Neuronal stem cell (in vitro differentiated cells): ENCODE measurements at regions not wholly inside any gene's neighbourhood (a gene's known extent, or its start where the extent isn't known, plus 50 kb on each side); places are given as distances from the start of the nearest gene placed in this dataset.

Experiments
- DNase-seq: peaks from one replicate; pipeline ENCODE4 v3.0.0-alpha.2; 2013; ENCODE audit warnings: low spot score
- H2AFZ ChIP-seq: one replicate; pipeline ENCODE4 v1.6.1; 2013; ENCODE audit warnings: mild to moderate bottlenecking, low read length, inconsistent platforms
- H2AK5ac ChIP-seq: 2 replicates; pipeline ENCODE4 v1.6.1; 2013; ENCODE audit warnings: low read depth, mild to moderate bottlenecking, inconsistent platforms, low read length, moderate library complexity, mixed read lengths
- H2BK120ac ChIP-seq: 2 replicates; pipeline ENCODE4 v1.6.1; 2013; ENCODE audit warnings: low read depth, mild to moderate bottlenecking, inconsistent platforms, low read length, moderate library complexity, mixed read lengths
- H2BK12ac ChIP-seq: one replicate; pipeline ENCODE4 v1.6.1; 2013; ENCODE audit warnings: low read length, inconsistent platforms
- H2BK15ac ChIP-seq: 2 replicates; pipeline ENCODE4 v1.6.1; 2013; ENCODE audit warnings: mild to moderate bottlenecking, low read length, inconsistent platforms, mixed read lengths
- H2BK5ac ChIP-seq: one replicate; pipeline ENCODE4 v1.6.1; 2013; ENCODE audit warnings: inconsistent platforms, mild to moderate bottlenecking, low read length, moderate library complexity
- H3K14ac ChIP-seq: one replicate; pipeline ENCODE4 v1.6.1; 2013; ENCODE audit warnings: low read length, inconsistent platforms
- H3K18ac ChIP-seq: 2 replicates; pipeline ENCODE4 v1.6.1; 2013; ENCODE audit warnings: low read length, inconsistent platforms
- H3K23ac ChIP-seq: 2 replicates; pipeline ENCODE4 v1.6.1; 2013; ENCODE audit warnings: low read depth, mild to moderate bottlenecking, mixed read lengths, low read length, inconsistent platforms; ENCODE audit not compliant: poor library complexity
- H3K27ac ChIP-seq: replicated peaks from 3 replicates; pipeline ENCODE4 v1.5.1; 2013; ENCODE audit warnings: low read length, inconsistent platforms
- H3K27me3 ChIP-seq, 3 experiments: 2 replicates each; pipeline ENCODE4 v1.6.1; 2013; ENCODE audit warnings: low read length in 3 of 3, mild to moderate bottlenecking in 2 of 3, inconsistent platforms in 1 of 3, low read depth in 1 of 3, mixed read lengths in 1 of 3, moderate library complexity in 1 of 3; ENCODE audit not compliant: control insufficient read depth in 3 of 3, insufficient read depth in 3 of 3
- H3K36me3 ChIP-seq, 2 donors: replicated peaks in 1 of 2; 2 replicates each; pipeline ENCODE4 v1.6.1; 2013; ENCODE audit warnings: low read length in 2 of 2; ENCODE audit not compliant: control insufficient read depth in 2 of 2, insufficient read depth in 2 of 2
- H3K4ac ChIP-seq: 2 replicates; pipeline ENCODE4 v1.6.1; 2013; ENCODE audit warnings: inconsistent platforms, mild to moderate bottlenecking, low read length, moderate library complexity
- H3K4me1 ChIP-seq, 2 donors: 1 replicate in 1 of 2; 2 replicates in 1 of 2; pipeline ENCODE4 v1.6.1; 2013; ENCODE audit warnings: low read length in 2 of 2, low read depth in 1 of 2; ENCODE audit not compliant: control insufficient read depth in 2 of 2, insufficient read depth in 1 of 2
- H3K4me2 ChIP-seq: one replicate; pipeline ENCODE4 v1.6.1; 2013; ENCODE audit warnings: mild to moderate bottlenecking, low read length, inconsistent platforms; ENCODE audit not compliant: insufficient read depth, poor library complexity, severe bottlenecking
- H3K4me3 ChIP-seq, 2 donors: 2 replicates each; pipeline ENCODE4 v1.5.1; 2013; ENCODE audit warnings: low read length in 2 of 2, mild to moderate bottlenecking in 2 of 2, inconsistent platforms in 1 of 2, moderate library complexity in 1 of 2
- H3K79me1 ChIP-seq: one replicate; pipeline ENCODE4 v1.6.1; 2013; ENCODE audit warnings: low read depth, mild to moderate bottlenecking, inconsistent platforms, low read length, moderate library complexity
- H3K9ac ChIP-seq: one replicate; pipeline ENCODE4 v1.6.1; 2013; ENCODE audit warnings: mild to moderate bottlenecking, low read depth, low read length, inconsistent platforms; ENCODE audit not compliant: poor library complexity
- H3K9me3 ChIP-seq, 2 donors: replicated peaks in 1 of 2; 2 replicates each; pipeline versions ENCODE3 to v1.6.1; 2013; ENCODE audit warnings: low read length in 2 of 2, mild to moderate bottlenecking in 2 of 2, inconsistent platforms in 1 of 2, low read depth in 1 of 2, mixed read lengths in 1 of 2, moderate library complexity in 1 of 2; ENCODE audit not compliant: control insufficient read depth in 2 of 2, insufficient read depth in 1 of 2
- H4K8ac ChIP-seq: one replicate; pipeline ENCODE4 v1.6.1; 2013; ENCODE audit warnings: low read depth, mild to moderate bottlenecking, inconsistent platforms, low read length, moderate library complexity
- H4K91ac ChIP-seq: one replicate; pipeline ENCODE4 v1.6.1; 2013; ENCODE audit warnings: low read length, low read depth, mild to moderate bottlenecking, inconsistent platforms; ENCODE audit not compliant: poor library complexity
- WGBS, 2 donors: extraction: QIAGEN DNeasy Blood & Tissue Kit; methylation state at CpG; one replicate each; pipeline ENCODE4 v1.1.7; 2013; ENCODE audit warnings: missing lambda C conversion rate in 2 of 2, mixed read lengths in 1 of 2; ENCODE audit not compliant: insufficient read length in 2 of 2, insufficient replicate concordance in 1 of 2; ENCODE audit errors: extremely low coverage in 2 of 2; 5-methylcytosine and 5-hydroxymethylcytosine counted together

- no peak overlapping the region for H2AK5ac ChIP-seq
- H3K9me3 ChIP-seq, result no peaks in the 10 kb centered on the region
- peaks cover 0 to 11% of the 10 kb centered on the region in 2 donors for H3K4me1 ChIP-seq
- H3K27ac ChIP-seq, result no peak overlapping the region
- H4K91ac ChIP-seq, result no peak overlapping the region
- no peak overlapping the region for H2BK5ac ChIP-seq
- H2BK12ac ChIP-seq, result no peak overlapping the region
- H2AFZ ChIP-seq, result no peak overlapping the region
- H2BK120ac ChIP-seq, result no peak overlapping the region
- no peak overlapping the region for H3K4me2 ChIP-seq
- H3K4ac ChIP-seq, result no peak overlapping the region
- H2BK15ac ChIP-seq, result no peak overlapping the region
- no peak overlapping the region for H4K8ac ChIP-seq
- no peak overlapping the region for H3K4me3 ChIP-seq
- H3K18ac ChIP-seq, result no peak overlapping the region
- no peak for DNase-seq
- no peak overlapping the region for H3K9ac ChIP-seq
- H3K79me1 ChIP-seq, result no peaks in the 10 kb centered on the region
- H3K27me3 ChIP-seq, result peaks cover 0 to 28% (median 8%) of the 10 kb centered on the region in 3 experiments
- H3K36me3 ChIP-seq, result no peaks in the 10 kb centered on the region
- no peak overlapping the region for H3K14ac ChIP-seq
- no CpG with 5 or more reads among the region's 3 CpGs for WGBS, 2 donors
- H3K23ac ChIP-seq, result no peak overlapping the region
Measured at GRCh38 chr16:66131895-66132294, 234.6 kb upstream of the CDH5 start.

- H3K27ac ChIP-seq, result no peak overlapping the region
- H2BK15ac ChIP-seq, result no peak overlapping the region
- no peak overlapping the region for H4K8ac ChIP-seq
- H3K4me3 ChIP-seq, result no peak overlapping the region
- WGBS, 2 donors, result no CpG with 5 or more reads among the region's 5 CpGs
- H3K23ac ChIP-seq, result no peak overlapping the region
- no peak overlapping the region for H2AFZ ChIP-seq
- no peak overlapping the region for H3K9ac ChIP-seq
- H3K4me1 ChIP-seq, result peaks cover 0 to 14% of the 10 kb centered on the region in 2 donors
- H2AK5ac ChIP-seq, result no peak overlapping the region
- H4K91ac ChIP-seq, result no peak overlapping the region
- peaks cover 0 to 28% (median 8%) of the 10 kb centered on the region in 3 experiments for H3K27me3 ChIP-seq
- no peak overlapping the region for H2BK120ac ChIP-seq
- H3K4me2 ChIP-seq, result no peak overlapping the region
- H3K4ac ChIP-seq, result no peak overlapping the region
- no peaks in the 10 kb centered on the region for H3K36me3 ChIP-seq
- no peak overlapping the region for H2BK5ac ChIP-seq
- H3K79me1 ChIP-seq, result no peaks in the 10 kb centered on the region
- no peaks in the 10 kb centered on the region for H3K9me3 ChIP-seq
- no peak for DNase-seq
- H3K14ac ChIP-seq, result no peak overlapping the region
- no peak overlapping the region for H3K18ac ChIP-seq
- no peak overlapping the region for H2BK12ac ChIP-seq
Measured at GRCh38 chr16:66131156-66131807, 235.2 kb upstream of the CDH5 start.

- Histone ChIP-seq H2AFZ (no peak overlapping the region), H3K4ac (no peak overlapping the region), H2BK15ac (no peak overlapping the region), H3K9ac (no peak overlapping the region), H2BK5ac (no peak overlapping the region), H3K79me1 (no peaks in the 10 kb centered on the region), H3K4me3 (no peak overlapping the region), H3K27me3 (peaks cover 0 to 28% (median 8%) of the 10 kb centered on the region in 3 experiments), H2AK5ac (no peak overlapping the region), H3K14ac (no peak overlapping the region), H3K23ac (no peak overlapping the region), H2BK120ac (no peak overlapping the region), H3K4me1 (peaks cover 0 to 14% of the 10 kb centered on the region in 2 donors), H3K18ac (no peak overlapping the region), H3K36me3 (no peaks in the 10 kb centered on the region), H4K91ac (no peak overlapping the region), H2BK12ac (no peak overlapping the region), H3K4me2 (no peak overlapping the region), H4K8ac (no peak overlapping the region), H3K9me3 (no peaks in the 10 kb centered on the region), H3K27ac (no peak overlapping the region)
- no CpG with 5 or more reads among the region's 5 CpGs for WGBS, 2 donors
- no peak for DNase-seq
Measured at GRCh38 chr16:66130296-66130905, 236.1 kb upstream of the CDH5 start.

GRCh38 chr16:66129196-66129595, 237.3 kb upstream of the CDH5 start:
- Histone ChIP-seq H2BK5ac (no peak overlapping the region), H4K91ac (no peak overlapping the region), H3K4me3 (no peak overlapping the region), H3K79me1 (no peaks in the 10 kb centered on the region), H2AK5ac (no peak overlapping the region), H3K23ac (no peak overlapping the region), H3K14ac (no peak overlapping the region), H2BK12ac (peak overlapping the region; percentile 52), H3K18ac (no peak overlapping the region), H3K4me1 (peaks cover 0 to 14% of the 10 kb centered on the region in 2 donors), H3K27me3 (peaks cover 0 to 28% (median 8%) of the 10 kb centered on the region in 3 experiments), H3K36me3 (no peaks in the 10 kb centered on the region), H3K4me2 (no peak overlapping the region), H2BK120ac (no peak overlapping the region), H3K27ac (no peak overlapping the region), H4K8ac (no peak overlapping the region), H2BK15ac (no peak overlapping the region), H3K9ac (no peak overlapping the region), H3K4ac (no peak overlapping the region), H3K9me3 (no peaks in the 10 kb centered on the region), H2AFZ (no peak overlapping the region)
- no CpG with 5 or more reads among the region's 4 CpGs for WGBS, 2 donors
- DNase-seq, result no peak
